Suprapubic skin (tissue), 4 donors: ENCODE measurements at regions not wholly inside any gene's neighbourhood (a gene's known extent, or its start where the extent isn't known, plus 50 kb on each side); places are given as distances from the start of the nearest gene placed in this dataset.

ENCODE experiments used
- DNase-seq, 2 donors: peaks; one replicate each; pipeline ENCODE4 v3.0.0-alpha.2; 2019; ENCODE audit warnings: low spot score in 2 of 2
- H3K27ac ChIP-seq: fragments of 200-600 bp; sonication (generic); one replicate; pipeline ENCODE4 v1.5.1; 2019
- H3K27me3 ChIP-seq: fragments of 200-600 bp; sonication (generic); one replicate; pipeline ENCODE4 v1.5.1; 2019
- H3K36me3 ChIP-seq: fragments of 200-600 bp; sonication (generic); one replicate; pipeline ENCODE4 v1.5.1; 2019
- H3K4me1 ChIP-seq: fragments of 200-600 bp; sonication (generic); one replicate; pipeline ENCODE4 v1.5.1; 2019
- H3K4me3 ChIP-seq: fragments of 200-600 bp; sonication (generic); one replicate; pipeline ENCODE4 v1.5.1; 2019; ENCODE audit warnings: mild to moderate bottlenecking
- H3K9me3 ChIP-seq: fragments of 200-600 bp; sonication (generic); one replicate; pipeline ENCODE4 v1.5.1; 2019
- EP300 ChIP-seq: sonication (generic); formaldehyde crosslinking; IDR thresholded peaks from one replicate; pipeline ENCODE4 v1.6.1; 2017; ENCODE audit warnings: antibody characterized with exemption
- POLR2A ChIP-seq, 2 donors: fragments of 450-650 bp; IDR thresholded peaks; one replicate each; pipeline ENCODE4 v1.6.1; 2017; ENCODE audit warnings: antibody characterized with exemption in 2 of 2, mild to moderate bottlenecking in 2 of 2, moderate library complexity in 2 of 2
- POLR2AphosphoS5 ChIP-seq, 3 donors: sonication (generic); formaldehyde crosslinking; IDR thresholded peaks; one replicate each; pipeline ENCODE4 v1.6.1; 2017; ENCODE audit warnings: antibody characterized with exemption in 3 of 3
- WGBS: methylation state at CpG from one replicate; pipeline ENCODE4 v1.1.5; 2018; 5-methylcytosine and 5-hydroxymethylcytosine counted together
- TF ChIP-seq, protein P1 (sequence below), 2 donors: fragments of 200-600 bp in 1 of 2; fragments of 450-650 bp in 1 of 2; sonication (generic) in 1 of 2; IDR thresholded peaks; one replicate each; pipeline ENCODE4 v1.5.1; 2016 to 2019; ENCODE audit warnings: antibody characterized with exemption in 2 of 2, mild to moderate bottlenecking in 1 of 2, moderate library complexity in 1 of 2

DNA sequence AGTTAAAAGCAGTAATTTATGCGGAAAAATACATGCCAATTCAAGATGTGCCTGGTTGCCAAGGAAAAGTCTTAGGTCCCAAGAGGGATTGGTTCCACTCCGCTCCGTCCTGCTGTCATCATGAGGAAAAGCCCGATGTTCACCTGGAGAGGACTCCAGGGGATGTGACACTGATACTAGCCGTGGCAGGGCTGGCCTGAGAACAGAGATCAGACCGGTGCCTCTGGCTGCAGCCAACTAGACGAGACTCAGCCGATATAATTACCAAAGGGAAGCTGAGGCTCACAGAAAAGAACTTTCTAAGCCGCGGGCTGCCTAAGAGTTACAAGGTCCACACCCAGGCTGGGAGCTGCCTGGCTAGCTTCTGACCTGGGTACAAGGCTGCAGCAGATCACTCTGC, 81.3 kb upstream of the UNC5B start:
- H3K9me3 ChIP-seq = no peaks in the 10 kb centered on the region
- H3K27me3 ChIP-seq = peaks cover 2% of the 10 kb centered on the region
- no peaks in the 10 kb centered on the region for H3K36me3 ChIP-seq
- no peak for DNase-seq
- no peak overlapping the region for H3K4me3 ChIP-seq
- peaks cover 5% of the 10 kb centered on the region for H3K4me1 ChIP-seq
- no peak overlapping the region for H3K27ac ChIP-seq
- WGBS = 81% methylated on average over 10 of the region's 10 CpGs
- no peak for TF ChIP-seq EP300
- no peak for TF ChIP-seq POLR2A (IDR thresholded peaks at IDR 0.05)
- TF ChIP-seq, protein P1, sequence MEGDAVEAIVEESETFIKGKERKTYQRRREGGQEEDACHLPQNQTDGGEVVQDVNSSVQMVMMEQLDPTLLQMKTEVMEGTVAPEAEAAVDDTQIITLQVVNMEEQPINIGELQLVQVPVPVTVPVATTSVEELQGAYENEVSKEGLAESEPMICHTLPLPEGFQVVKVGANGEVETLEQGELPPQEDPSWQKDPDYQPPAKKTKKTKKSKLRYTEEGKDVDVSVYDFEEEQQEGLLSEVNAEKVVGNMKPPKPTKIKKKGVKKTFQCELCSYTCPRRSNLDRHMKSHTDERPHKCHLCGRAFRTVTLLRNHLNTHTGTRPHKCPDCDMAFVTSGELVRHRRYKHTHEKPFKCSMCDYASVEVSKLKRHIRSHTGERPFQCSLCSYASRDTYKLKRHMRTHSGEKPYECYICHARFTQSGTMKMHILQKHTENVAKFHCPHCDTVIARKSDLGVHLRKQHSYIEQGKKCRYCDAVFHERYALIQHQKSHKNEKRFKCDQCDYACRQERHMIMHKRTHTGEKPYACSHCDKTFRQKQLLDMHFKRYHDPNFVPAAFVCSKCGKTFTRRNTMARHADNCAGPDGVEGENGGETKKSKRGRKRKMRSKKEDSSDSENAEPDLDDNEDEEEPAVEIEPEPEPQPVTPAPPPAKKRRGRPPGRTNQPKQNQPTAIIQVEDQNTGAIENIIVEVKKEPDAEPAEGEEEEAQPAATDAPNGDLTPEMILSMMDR (IDR thresholded peaks at IDR 0.05) = no peak
- no peak for TF ChIP-seq POLR2AphosphoS5 (IDR thresholded peaks at IDR 0.05)

DNA sequence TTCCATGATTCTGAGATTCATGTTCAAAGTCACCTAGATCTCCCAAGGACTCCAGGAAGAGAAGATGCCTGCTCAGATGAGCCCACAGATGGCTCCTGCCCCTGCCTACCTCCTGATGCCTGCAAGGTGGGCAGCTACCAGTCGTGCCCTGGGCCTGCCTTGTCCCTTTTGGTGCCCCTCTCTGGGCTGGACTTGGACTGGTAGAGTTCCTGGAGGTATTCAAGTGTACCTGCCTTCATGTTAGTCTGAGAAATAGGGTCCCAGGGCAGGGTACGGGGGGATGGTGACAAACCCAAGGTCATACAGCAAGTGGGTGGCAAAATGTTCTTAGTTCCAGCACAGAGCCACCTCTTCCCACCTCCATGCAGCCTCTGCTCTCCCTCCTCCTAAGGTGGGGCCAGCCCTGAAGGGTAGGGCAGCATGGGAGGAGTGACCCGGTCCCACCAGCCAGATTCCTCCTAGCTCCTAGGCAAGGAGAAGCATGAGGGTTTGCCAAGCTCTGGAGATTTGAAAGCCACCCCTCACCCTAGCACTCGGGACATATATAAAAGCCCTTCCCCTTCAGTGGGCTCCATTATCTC, 80.8 kb upstream of the UNC5B start:
- 90% methylated on average over 3 of the region's 4 CpGs for WGBS
- Histone ChIP-seq H3K27me3 (peaks cover 2% of the 10 kb centered on the region), H3K4me1 (peaks cover 5% of the 10 kb centered on the region), H3K36me3 (no peaks in the 10 kb centered on the region), H3K27ac (no peak overlapping the region), H3K9me3 (no peaks in the 10 kb centered on the region), H3K4me3 (no peak overlapping the region)
- no peak for TF ChIP-seq POLR2AphosphoS5 (IDR thresholded peaks at IDR 0.05)
- no peak for TF ChIP-seq POLR2A (IDR thresholded peaks at IDR 0.05)
- TF ChIP-seq, protein P1 (IDR thresholded peaks at IDR 0.05) = no peak
- no peak for TF ChIP-seq EP300
- DNase-seq = peak in 1 of 2 donors; percentile 24

DNA sequence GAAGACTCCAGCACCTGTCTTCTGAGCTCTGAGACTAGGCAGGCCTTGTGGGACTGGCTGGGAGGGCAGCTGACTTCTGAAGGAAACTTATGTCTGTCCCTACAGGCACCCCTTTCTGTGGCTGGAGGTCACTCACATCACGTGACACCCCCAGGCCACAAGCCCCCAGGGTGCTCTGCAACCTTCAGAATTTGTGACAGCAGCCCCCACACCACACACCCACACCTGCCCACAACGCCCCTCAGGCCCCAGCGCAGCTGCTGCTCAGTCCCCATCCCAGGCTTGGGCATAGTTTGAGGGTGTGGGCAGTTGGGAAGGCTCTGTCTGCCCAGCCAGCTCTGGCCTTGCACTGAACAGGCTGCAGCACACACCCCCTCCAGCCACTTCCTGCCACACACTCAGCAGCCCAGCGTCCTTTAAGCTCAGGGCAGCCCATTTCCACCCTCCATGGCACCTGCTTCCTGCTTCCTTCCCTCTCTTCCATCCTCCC, 80.0 kb upstream of the UNC5B start:
- 75% methylated on average over 3 of the region's 4 CpGs for WGBS
- Histone ChIP-seq H3K4me3 (no peak overlapping the region), H3K4me1 (peaks cover 5% of the 10 kb centered on the region), H3K36me3 (no peaks in the 10 kb centered on the region), H3K9me3 (no peaks in the 10 kb centered on the region), H3K27ac (no peak overlapping the region), H3K27me3 (peaks cover 2% of the 10 kb centered on the region)
- peak in 1 of 2 donors; percentile 53 for DNase-seq
- TF ChIP-seq POLR2AphosphoS5 (IDR thresholded peaks at IDR 0.05) (no peak), EP300 (no peak), POLR2A (IDR thresholded peaks at IDR 0.05) (no peak)
- TF ChIP-seq, protein P1 (IDR thresholded peaks at IDR 0.05) = no peak

DNA sequence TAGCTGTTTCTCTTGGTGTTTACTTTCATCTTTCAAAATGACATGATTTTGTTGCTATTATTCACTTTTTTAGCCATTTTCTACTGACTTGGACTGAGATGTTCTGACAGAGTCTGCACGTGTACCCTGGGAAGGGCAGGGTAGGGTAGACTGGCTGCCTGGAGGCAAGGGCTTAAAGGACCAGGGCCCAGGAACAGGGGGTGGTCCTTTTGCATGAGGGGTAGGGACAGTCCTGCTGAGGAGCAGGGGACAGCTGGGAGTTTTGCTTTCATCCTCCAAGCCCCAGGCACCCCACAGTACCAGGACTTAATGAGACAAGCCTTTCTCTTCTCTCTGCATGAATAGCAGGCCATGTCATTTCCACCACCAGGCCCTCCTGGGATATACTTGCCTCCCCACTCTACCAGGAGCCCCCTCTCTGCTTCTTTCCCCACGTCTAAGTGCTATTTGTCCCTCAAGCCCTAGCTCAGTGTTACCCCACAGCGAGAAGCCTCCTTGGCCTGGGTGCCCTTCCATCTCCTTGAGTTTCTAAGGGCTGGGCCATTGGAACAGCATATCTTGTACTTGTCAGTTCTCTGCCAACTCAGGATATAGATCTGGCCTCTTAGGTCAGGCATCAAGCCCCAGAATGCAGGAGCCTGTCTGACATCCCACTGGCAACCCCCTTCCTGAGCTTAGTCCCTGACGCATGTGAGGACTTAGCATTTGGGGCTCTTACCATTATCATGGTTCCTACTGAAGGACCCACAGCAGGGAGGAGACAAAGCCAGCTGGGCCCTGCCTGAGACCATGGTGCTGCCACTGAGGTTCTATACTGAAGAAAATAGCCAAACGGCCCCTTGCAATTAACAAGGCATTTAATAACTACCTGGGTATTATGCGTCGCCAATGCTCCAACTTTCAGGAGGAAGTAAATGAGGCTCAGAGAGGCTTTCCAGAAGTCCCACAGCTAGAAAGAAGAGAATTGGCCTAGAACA, 78.4 kb upstream of the UNC5B start:
- peaks cover 9% of the 10 kb centered on the region for H3K27me3 ChIP-seq
- 93% methylated on average over 7 of the region's 7 CpGs for WGBS

More for the DNA sequence above, 78.4 kb upstream of the UNC5B start:
- Histone ChIP-seq H3K27ac (no peak overlapping the region), H3K4me3 (no peak overlapping the region), H3K9me3 (no peaks in the 10 kb centered on the region), H3K36me3 (no peaks in the 10 kb centered on the region), H3K4me1 (no peaks in the 10 kb centered on the region)
- TF ChIP-seq EP300 = no peak
- TF ChIP-seq, protein P1 (IDR thresholded peaks at IDR 0.05) = no peak
- TF ChIP-seq POLR2A (IDR thresholded peaks at IDR 0.05) = no peak
- TF ChIP-seq POLR2AphosphoS5 (IDR thresholded peaks at IDR 0.05) = no peak
- DNase-seq = no peak
